NCI-H510A treated with DMSO at 0.1 percent for 48 hours (cell line): ENCODE measurements at regions not wholly inside any gene's neighbourhood (a gene's known extent, or its start where the extent isn't known, plus 50 kb on each side); places are given as distances from the start of the nearest gene placed in this dataset.
"Not testable (repeated sequence)": the region's sequence is repeated elsewhere in the genome, so short reads cannot be mapped to it uniquely, and the experiment has no call there.

Experiments
- DNase-seq: peaks from one replicate; lab custom pipeline; 2025; lab: John Stamatoyannopoulos, UW

DNA sequence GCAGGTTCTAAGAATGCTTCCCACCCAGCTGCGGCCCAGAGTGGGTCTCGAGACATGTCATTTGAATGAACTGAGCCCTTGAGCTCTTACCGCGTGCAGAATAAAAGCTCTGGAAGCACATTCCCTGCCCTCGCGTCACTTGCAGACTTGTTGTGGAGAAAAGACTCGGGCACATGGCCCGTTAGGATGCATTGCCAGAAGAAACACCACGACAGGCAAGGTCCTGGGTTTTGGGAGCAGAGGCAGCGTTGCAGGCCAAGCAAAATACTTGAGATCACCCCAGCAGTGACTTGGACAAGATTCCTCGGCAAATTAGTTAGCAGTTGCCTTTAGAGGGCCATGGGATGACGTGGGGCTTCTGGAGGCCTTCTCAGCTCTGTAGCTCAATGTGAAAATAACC, 170.8 kb upstream of the MSX2 start:
- no peak for DNase-seq

DNA sequence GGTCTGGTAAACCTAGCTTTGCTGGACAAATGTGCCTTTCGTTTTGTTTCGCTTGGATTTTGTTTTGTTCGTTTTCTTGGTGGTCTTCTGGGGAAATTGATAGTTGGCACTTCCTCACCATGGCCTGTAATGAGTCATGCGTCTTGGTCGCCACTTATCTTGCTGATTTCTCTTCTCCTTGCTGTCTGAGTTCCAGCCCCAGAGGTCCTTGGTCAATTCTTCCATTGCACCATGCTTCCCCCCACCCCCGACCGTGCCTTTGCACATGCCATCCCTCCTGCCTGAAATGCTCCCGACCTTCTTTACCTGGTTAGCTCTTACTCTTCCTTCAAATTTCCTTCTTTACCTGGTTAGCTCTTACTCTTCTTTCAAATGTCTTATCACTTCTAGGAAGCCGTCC, 168.7 kb upstream of the MSX2 start:
- no peak for DNase-seq

- no peak for DNase-seq
Measured at GRCh38 chr5:174556756-174557155, 167.6 kb upstream of the MSX2 start.

DNA sequence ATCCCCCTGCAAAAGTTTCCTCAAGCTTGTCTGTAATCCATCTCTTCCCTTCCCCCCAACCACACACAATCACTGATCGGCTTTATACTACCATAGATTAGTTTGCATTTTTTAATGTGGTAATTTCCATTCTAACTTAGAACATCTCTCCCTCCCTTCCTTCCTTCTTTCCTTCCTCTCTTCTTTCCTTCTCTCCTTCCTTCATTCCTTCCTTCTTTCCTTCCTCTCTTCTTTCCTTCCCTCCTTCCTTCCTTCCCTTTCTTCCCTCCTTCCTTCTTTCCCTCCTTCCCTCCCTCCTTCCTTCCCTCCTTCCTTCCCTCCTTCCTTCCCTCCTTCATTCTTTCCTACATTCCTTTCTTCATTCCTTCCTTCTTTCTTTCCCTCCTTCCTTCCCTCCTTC, 166.2 kb upstream of the MSX2 start:
- DNase-seq, result no peak

GRCh38 chr5:174559141-174559540, 165.2 kb upstream of the MSX2 start:
- DNase-seq, result no peak

DNA sequence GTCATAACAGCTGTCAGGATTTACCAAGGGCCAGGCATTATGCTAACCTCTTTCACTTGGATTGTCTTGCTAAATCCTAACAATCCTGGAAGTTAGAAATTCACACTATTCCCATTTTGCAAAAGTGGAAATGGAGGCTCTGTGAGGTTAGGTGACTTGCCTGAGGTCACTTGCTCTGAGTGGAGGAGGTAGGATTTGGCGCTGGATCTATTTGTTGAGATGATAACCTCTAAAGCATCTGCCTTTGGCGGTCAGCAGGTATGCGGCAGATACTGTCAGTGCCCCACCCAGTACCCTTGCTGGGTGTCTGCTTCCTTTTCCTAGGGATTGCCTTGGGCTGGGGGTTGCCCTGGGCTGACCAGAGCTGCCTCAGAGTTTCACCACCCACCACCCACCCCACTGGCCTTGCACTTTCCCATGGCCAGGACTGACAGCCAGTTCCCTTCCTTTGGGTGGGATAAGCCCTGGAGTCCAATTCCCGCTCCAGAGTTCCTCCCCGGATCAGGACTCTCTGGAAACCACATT, 164.8 kb upstream of the MSX2 start:
- no peak for DNase-seq

DNA sequence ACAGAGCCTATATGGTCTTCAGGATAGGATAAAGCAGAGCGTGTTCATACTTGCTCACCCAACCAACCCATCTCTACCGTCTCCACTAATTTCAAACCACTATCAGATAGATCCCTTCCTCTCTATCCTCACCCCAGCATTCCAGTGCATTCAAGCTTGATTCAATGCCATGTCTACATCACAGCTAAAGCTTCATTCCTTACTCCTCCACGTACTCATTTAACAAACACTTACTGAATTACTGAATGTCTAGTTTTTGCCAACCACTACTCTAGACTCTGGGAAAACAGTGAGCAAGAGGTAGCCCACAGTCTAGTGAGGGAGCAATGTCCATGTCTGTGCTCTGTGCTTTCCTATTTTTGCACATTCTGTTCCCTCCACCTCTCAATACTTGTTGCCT, 163.5 kb upstream of the MSX2 start:
- no peak for DNase-seq

- not testable (repeated sequence) for DNase-seq
Measured at GRCh38 chr5:174563040-174563439, 161.3 kb upstream of the MSX2 start.

DNA sequence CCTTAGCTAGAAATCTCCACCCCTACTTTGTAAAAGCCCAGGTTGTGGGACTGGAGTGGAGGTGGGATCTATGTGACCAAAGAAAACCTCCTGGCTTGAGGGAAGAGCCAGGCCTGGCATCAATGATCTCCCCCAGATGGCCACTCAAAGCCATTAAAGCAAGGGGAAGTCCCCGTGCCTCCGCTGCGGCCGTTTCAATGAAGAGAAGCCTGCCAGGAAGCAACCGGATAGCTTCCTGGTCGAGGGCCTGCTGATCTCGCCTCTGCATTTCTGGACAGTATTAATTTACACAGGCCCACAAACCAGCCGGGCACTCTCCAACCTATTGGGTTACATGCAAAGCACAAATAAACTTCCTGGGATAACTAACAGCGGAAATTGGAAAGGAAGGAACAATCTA, 160.5 kb upstream of the MSX2 start:
- peak; percentile 35 for DNase-seq

- no peak for DNase-seq
Measured at GRCh38 chr5:174567506-174568141, 156.8 kb upstream of the MSX2 start.

GRCh38 chr5:174570662-174571061, 153.7 kb upstream of the MSX2 start:
- DNase-seq, result no peak

GRCh38 chr5:174571662-174572397, 152.6 kb upstream of the MSX2 start:
- DNase-seq, result no peak

DNA sequence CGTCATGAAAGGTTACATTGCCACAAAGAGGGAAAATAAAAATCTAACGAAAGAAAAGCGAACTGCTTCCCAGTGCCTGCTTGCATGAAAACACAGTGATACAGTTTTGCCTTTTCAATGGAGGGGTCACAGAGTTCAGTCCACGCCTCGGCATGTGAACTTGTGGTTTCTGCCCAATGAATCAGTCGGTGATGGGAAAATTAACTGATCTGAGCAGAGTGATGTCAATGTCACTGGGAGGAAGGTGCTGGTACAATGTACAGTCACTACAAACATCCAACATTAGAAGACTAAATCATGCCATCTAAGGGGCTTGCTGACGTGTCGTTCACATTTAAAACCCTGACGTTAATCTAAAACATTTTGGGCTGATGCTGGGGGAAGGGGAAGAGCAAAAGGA, 151.8 kb upstream of the MSX2 start:
- DNase-seq, result no peak

DNA sequence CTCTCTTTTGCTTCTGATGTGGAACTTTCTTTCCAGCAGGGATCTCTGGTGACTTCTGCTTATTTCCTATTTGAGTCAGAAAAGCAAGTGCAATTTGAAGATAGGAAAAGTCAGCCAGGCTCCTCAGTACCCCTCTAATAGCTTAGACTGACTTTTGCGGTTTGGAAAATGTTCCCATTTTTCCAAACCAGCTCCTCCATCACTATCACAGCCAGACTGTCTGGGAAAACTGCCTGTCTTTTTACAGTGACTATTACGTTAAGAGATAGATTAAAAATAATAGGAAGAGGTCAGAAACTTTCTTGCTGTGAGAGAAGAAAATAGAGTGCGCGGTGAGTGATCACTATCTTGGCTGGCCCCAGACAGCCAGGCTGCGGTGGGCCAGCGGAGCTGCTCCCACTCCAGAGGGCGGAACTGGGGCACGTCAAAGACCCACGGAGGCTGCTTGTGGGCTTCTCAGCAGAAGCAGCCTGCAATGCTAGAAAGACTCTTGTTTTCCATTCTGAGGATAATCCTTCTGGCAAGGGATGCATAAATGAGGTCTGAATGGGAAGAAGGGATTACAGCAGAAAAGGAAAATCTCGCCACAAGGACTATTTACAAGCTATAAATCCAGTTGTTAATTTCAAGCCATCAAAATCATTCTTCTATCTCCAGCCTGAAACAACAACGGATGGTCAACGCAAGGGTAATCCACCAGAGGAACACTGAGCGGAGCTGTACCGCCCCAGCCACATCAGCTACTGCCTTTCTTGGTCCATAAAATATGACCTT, 151.0 kb upstream of the MSX2 start:
- no peak for DNase-seq

GRCh38 chr5:174575043-174575442, 149.3 kb upstream of the MSX2 start:
- DNase-seq, result no peak

DNA sequence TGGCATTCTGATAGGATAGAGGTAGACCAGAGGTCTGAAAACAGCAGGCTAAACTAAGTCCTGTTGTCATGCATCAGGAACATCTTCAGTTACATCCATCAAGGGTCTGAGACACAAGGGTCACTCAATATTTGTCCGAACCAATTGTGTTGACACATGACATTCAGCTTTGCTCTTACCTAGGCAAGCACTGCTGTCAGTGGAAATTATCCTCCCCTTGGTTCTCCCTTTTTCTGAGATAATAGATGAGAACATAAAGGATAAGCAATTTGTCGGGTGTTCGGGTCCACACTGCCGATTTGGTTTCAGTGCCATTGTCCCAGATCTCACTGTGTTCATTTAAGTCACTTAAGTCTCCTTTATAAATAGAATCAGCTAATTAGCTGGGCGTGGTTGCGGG, 148.3 kb upstream of the MSX2 start:
- no peak for DNase-seq

- no peak for DNase-seq
Measured at GRCh38 chr5:174581479-174581878, 142.9 kb upstream of the MSX2 start.

DNA sequence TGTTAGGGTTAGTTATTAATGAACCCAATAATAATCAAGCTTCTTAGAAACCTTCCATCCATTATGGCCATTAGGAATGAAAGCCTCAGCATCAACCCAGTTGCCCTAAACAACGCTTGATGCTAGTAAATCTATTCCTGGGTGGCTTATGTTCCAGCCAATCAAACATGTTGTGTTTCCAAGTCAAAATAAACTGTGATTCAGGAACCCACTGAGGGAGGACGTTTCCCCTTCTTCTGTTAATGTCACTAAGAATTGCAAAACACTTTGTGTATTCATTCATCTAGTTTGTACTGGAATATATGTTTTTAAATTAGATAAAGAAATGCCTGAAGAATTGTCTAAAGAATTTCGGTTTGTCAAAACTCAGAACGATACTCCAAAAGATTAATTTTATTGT, 142.5 kb upstream of the MSX2 start:
- no peak for DNase-seq

GRCh38 chr5:174583071-174583470, 141.3 kb upstream of the MSX2 start:
- no peak for DNase-seq

- DNase-seq, result no peak
Measured at GRCh38 chr5:174585472-174585871, 138.9 kb upstream of the MSX2 start.

DNA sequence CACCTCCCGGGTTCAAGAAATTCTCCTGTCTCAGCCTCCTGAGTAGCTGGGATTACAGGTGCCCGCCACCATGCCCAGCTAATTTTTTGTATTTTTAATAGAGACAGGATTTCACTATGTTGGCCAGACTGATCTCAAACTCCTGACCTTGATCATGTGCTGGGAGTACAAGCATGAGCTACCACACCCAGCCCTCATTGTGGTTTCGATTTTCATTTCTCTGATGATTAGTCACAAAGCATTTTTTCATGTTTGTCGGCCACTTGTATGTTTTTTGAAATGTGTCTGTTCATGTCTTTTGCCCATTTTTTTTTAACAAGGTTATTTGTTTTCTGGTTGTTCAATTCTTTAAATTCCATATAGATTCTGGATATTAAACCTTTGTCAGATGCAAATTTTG, 138.2 kb upstream of the MSX2 start:
- not testable (repeated sequence) for DNase-seq

DNA sequence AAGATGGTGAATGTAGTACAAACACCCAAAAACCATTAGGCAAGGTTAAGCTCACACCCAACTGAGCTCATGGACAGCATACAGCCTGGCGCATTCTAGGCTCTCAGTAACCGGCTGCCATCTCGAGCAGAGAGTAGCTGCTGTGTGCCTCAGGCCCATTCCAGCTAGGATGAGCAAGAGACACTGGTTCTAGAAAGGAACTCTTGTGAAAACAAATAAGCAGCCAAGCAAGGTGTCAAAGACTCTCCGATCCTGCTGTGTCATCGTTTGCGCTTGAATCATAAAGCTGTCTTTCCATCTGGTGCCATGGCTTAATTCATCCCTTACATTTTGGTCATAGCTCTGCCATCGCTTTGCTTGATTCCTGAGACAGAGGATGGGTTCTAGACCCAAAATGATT, 135.4 kb upstream of the MSX2 start:
- no peak for DNase-seq

DNA sequence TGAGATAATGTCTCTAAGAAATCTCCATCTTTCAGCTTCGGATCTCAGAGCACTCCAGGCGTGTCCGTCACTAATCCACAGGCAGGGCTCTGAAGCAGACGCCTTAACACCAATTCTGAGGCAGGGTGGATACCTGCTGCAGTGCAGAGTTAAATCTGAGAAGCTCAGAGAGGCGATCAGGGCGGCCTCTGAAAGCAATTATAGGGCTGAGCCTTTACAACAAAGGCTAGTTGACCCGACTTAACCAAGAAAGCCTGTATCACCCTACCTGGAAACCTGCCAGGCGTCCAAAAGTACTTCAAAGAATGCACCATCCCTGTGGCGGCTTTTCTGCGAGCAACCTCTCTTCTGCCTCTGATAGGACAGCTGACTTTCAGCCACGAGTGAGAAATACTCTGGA, 134.8 kb upstream of the MSX2 start:
- DNase-seq, result no peak
